ENCODE measurements at regions not wholly inside any gene's neighbourhood (a gene's known extent, or its start where the extent isn't known, plus 50 kb on each side); places are given as distances from the start of the nearest gene placed in this dataset.

DNA sequence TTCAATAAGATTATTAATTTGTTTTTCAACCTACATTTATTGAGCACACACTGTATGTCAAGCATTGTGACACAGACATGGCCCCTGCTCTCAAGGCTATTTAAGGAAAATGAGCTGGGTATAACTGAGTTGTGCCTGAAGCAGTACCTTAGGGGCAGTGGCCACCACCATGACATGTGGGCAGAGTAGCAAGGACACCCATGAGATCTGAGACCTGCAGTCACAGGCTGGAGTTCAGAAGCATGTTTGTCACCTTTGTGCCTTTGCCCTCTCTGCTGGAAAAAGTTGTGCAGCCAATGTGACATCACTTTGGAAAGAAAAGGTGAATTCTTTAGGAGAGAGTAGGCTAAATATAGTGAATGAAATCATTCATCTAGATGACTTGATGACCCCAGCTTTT is 501.3 kb downstream of the BCOR start:
- no peak for DNase-seq
- Histone ChIP-seq H3K9me3 (no peaks in the 10 kb centered on the region), H3K27ac (no peak overlapping the region), H3K36me3 (no peaks in the 10 kb centered on the region), H3K27me3 (no peaks in the 10 kb centered on the region), H3K4me1 (no peaks in the 10 kb centered on the region), H3K4me3 (no peak overlapping the region)
- intact Hi-C loops (cut with DNase I) = no loop called here
- TF ChIP-seq POLR2A (IDR thresholded peaks at IDR 0.05) = no peak
- TF ChIP-seq, protein P1, sequence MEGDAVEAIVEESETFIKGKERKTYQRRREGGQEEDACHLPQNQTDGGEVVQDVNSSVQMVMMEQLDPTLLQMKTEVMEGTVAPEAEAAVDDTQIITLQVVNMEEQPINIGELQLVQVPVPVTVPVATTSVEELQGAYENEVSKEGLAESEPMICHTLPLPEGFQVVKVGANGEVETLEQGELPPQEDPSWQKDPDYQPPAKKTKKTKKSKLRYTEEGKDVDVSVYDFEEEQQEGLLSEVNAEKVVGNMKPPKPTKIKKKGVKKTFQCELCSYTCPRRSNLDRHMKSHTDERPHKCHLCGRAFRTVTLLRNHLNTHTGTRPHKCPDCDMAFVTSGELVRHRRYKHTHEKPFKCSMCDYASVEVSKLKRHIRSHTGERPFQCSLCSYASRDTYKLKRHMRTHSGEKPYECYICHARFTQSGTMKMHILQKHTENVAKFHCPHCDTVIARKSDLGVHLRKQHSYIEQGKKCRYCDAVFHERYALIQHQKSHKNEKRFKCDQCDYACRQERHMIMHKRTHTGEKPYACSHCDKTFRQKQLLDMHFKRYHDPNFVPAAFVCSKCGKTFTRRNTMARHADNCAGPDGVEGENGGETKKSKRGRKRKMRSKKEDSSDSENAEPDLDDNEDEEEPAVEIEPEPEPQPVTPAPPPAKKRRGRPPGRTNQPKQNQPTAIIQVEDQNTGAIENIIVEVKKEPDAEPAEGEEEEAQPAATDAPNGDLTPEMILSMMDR (IDR thresholded peaks at IDR 0.05) = no peak

DNA sequence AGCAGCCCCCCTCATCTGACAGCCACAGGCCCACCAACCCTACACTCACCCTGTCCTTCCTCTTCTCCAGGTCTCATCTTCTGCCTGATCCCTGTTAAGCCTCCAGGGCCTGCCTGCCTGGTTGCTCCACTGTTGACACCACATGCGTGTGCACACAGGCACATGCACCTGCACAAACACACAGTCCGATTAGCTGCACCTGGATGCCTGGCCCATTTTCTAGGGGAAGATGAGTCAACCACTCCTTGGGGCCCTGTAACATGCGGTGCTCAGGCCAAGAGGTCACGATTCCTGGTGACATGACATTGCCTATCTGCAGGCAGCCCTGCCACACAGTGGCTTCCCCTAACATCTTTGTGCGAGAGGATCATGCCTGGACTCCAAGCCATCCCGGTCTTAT is 498.4 kb downstream of the BCOR start:
- Histone ChIP-seq H3K36me3 (no peaks in the 10 kb centered on the region), H3K4me1 (no peaks in the 10 kb centered on the region), H3K27ac (no peak overlapping the region), H3K9me3 (no peaks in the 10 kb centered on the region), H3K4me3 (no peak overlapping the region), H3K27me3 (no peaks in the 10 kb centered on the region)
- 63% methylated on average over 2 of the region's 6 CpGs; no CpG with 5 or more reads in 1 of the 2 donors for WGBS, 2 donors
- intact Hi-C loops (cut with DNase I) = no loop called here
- DNase-seq = no peak
- TF ChIP-seq, protein P1 (IDR thresholded peaks at IDR 0.05) = no peak
- TF ChIP-seq POLR2A (IDR thresholded peaks at IDR 0.05) = no peak

DNA sequence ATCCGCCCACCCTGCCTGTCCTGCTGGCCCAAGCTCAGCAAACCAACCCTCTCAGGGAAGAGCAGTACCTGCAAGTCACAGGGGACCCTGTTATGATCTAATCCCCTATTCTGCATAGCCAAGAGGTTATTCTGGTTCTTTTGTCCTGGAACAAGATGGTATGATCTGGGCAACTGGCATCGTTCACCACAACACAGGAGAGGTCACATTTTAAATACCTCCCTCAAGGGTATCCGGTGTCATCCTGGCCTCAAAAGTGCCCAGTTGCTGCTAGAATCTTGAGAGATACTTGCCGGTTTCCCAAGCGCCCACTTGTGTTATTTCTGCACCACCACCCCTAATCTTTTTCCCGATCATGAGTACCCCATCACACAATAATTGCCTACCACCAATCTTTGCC is 497.5 kb downstream of the BCOR start:
- Histone ChIP-seq H3K4me1 (no peaks in the 10 kb centered on the region), H3K4me3 (no peak overlapping the region), H3K9me3 (no peaks in the 10 kb centered on the region), H3K27ac (no peak overlapping the region), H3K27me3 (no peaks in the 10 kb centered on the region), H3K36me3 (no peaks in the 10 kb centered on the region)
- no peak for TF ChIP-seq POLR2A (IDR thresholded peaks at IDR 0.05)
- DNase-seq = no peak
- 88 to 93% methylated on average over 5 to 6 of the region's 6 CpGs for WGBS, 2 donors
- intact Hi-C loops (cut with DNase I) = no loop called here

DNA sequence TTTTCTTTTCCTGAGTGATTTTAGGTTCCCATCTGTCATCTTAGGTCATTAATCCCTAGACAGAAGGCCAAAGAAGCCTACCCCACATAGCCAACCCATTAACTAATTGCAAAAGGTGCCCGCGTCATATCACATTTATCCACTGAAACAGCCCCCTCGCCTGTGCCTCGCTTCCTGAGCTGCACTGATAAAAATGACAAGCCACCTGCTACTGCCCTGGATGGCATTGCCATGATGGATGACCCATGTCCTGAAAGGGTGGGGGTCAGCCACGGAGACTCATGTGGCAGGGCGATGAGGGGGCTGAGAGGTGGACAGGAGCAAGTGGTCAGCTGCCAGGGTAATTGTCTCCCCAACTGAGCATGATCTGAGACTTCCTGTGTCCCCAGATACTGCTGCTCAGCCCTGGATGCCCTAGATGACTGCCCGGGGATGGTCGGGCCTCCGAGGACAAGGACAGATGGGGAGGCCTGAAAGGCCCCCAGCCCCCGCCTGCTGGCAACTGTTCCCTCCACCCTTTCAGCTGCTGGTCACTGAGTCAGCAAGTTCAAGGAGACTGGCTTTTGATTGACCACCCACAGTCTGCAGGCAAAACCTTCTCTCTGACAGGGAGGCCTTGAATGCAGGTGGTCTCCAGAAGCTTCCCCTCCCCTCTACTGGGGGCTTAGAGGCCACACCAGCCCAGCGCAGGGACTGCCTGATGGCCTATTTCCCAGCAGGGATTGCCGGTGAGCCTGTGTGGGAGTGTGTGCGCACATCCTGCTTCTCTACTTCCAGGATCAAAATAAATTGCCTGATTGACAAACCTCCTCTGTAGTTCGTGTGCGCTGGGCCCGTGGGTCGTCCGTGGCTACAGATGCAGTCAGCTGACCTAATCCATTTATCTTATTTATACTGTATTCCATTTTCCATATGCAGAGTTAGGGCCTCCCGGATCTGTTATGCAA is 496.3 kb downstream of the BCOR start:
- 56 to 71% methylated on average over 3 to 10 of the region's 19 CpGs for WGBS, 2 donors
- DNase-seq = no peak

DNA sequence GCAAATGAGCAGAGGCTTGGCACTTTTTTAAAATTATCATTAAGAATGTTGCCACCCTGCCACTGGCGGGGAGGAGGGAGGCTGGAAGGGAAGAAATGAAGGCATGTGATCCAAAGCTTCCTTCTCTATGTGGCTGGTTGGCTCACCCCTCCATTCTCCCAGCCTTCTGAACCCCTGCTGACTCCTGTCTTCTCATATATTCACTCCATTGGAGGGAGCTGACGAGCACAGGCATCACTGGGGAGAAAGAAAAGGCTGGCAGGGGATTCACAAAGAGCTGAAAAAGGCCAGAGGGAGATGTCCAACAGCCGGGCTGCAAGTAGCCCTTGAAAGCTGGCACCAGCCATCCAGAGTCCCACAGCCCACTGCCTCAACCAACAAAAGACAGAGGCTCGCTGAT is 495.6 kb downstream of the BCOR start:
- intact Hi-C loops (cut with DNase I) = no loop called here
- H3K27me3 ChIP-seq = no peaks in the 10 kb centered on the region
- no peak for DNase-seq
- no peaks in the 10 kb centered on the region for H3K4me1 ChIP-seq
- H3K27ac ChIP-seq = no peak overlapping the region
- no peak for TF ChIP-seq POLR2A (IDR thresholded peaks at IDR 0.05)
- TF ChIP-seq, protein P1 (IDR thresholded peaks at IDR 0.05) = no peak
- peaks cover 0 to 7% (median 0%) of the 10 kb centered on the region in 3 donors for H3K9me3 ChIP-seq
- no peaks in the 10 kb centered on the region for H3K36me3 ChIP-seq
- no peak overlapping the region for H3K4me3 ChIP-seq
- 66 to 100% methylated on average over 2 to 4 of the region's 4 CpGs for WGBS, 2 donors

More for the DNA sequence above, 496.3 kb downstream of the BCOR start:
- no peak overlapping the region for H3K27ac ChIP-seq
- H3K4me3 ChIP-seq = no peak overlapping the region
- no peaks in the 10 kb centered on the region for H3K4me1 ChIP-seq
- TF ChIP-seq, protein P1 (IDR thresholded peaks at IDR 0.05) = no peak
- TF ChIP-seq POLR2A (IDR thresholded peaks at IDR 0.05) = no peak
- H3K27me3 ChIP-seq = no peaks in the 10 kb centered on the region
- H3K9me3 ChIP-seq = peaks cover 0 to under 1% (median 0%) of the 10 kb centered on the region in 3 donors
- H3K36me3 ChIP-seq = no peaks in the 10 kb centered on the region
- intact Hi-C loops (cut with DNase I) = no loop called here
